Ishikawa (cell line): ENCODE measurements at regions not wholly inside any gene's neighbourhood (a gene's known extent, or its start where the extent isn't known, plus 50 kb on each side); places are given as distances from the start of the nearest gene placed in this dataset.

ENCODE experiments used
- CEBPB ChIP-seq: IDR thresholded peaks from 2 replicates; pipeline ENCODE4 v1.6.1; 2012
- CREB1 ChIP-seq: IDR thresholded peaks from 2 replicates; pipeline ENCODE4 v1.6.1; 2012; ENCODE audit warnings: low read depth
- EGR1 ChIP-seq: IDR thresholded peaks from 2 replicates; pipeline ENCODE4 v1.6.1; 2012
- EP300 ChIP-seq: IDR thresholded peaks from 2 replicates; pipeline ENCODE4 v1.6.1; 2012; ENCODE audit warnings: borderline replicate concordance
- FOXM1 ChIP-seq: IDR thresholded peaks from 2 replicates; pipeline ENCODE4 v1.6.1; 2012; ENCODE audit warnings: low read depth, borderline replicate concordance
- NFIC ChIP-seq: IDR thresholded peaks from 2 replicates; pipeline ENCODE4 v1.6.1; 2012
- RAD21 ChIP-seq: IDR thresholded peaks from 2 replicates; pipeline ENCODE4 v1.6.1; 2012; ENCODE audit warnings: low read depth
- REST ChIP-seq: IDR thresholded peaks from 2 replicates; pipeline ENCODE4 v1.6.1; 2012; ENCODE audit warnings: low read depth, mild to moderate bottlenecking
- TAF1 ChIP-seq: IDR thresholded peaks from 2 replicates; pipeline ENCODE4 v1.6.1; 2012; ENCODE audit warnings: low read depth, mild to moderate bottlenecking
- TCF12 ChIP-seq: IDR thresholded peaks from 2 replicates; pipeline ENCODE4 v1.6.1; 2012; ENCODE audit warnings: low read depth
- TEAD4 ChIP-seq: IDR thresholded peaks from 2 replicates; pipeline ENCODE4 v1.6.1; 2012
- USF1 ChIP-seq: IDR thresholded peaks from 2 replicates; pipeline ENCODE4 v1.6.1; 2012
- YY1 ChIP-seq: IDR thresholded peaks from 2 replicates; pipeline ENCODE4 v1.6.1; 2012; ENCODE audit warnings: low read depth
- ZBTB7A ChIP-seq: IDR thresholded peaks from 2 replicates; pipeline ENCODE4 v1.6.1; 2012; ENCODE audit warnings: low read depth
- TF ChIP-seq, protein P1 (sequence below): IDR thresholded peaks from 2 replicates; pipeline ENCODE4 v1.6.1; 2012

DNA sequence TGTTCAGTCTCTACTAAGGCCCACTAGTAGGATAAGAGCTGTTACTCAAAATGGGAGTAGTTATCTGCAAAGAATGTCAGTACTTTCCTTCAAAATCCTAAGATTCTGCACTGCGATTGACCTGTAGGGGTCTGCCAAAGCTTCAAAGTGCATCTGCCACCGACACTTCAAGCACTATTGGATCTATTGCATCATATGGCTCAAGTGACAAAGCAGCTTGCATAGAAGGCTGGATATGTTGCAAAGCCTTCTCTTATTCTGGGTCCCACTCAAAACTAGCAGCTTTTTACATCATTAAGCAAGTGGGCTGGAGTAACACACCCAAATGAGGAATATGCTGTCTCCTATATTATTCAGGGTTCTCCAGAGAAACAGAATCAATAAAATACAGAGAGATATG, 115.4 kb upstream of the EMCN start:
- no peak for TF ChIP-seq ZBTB7A
- TF ChIP-seq, protein P1, sequence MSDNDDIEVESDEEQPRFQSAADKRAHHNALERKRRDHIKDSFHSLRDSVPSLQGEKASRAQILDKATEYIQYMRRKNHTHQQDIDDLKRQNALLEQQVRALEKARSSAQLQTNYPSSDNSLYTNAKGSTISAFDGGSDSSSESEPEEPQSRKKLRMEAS = no peak
- no peak for TF ChIP-seq RAD21
- TF ChIP-seq EGR1 = no peak
- no peak for TF ChIP-seq YY1

GRCh38 chr4:100632163-100632562, 114.3 kb upstream of the EMCN start:
- no peak for TF ChIP-seq CEBPB
- no peak for TF ChIP-seq TCF12
- TF ChIP-seq NFIC = no peak
- no peak for TF ChIP-seq ZBTB7A
- TF ChIP-seq, protein P1 = no peak
- no peak for TF ChIP-seq TEAD4

- no peak for TF ChIP-seq TAF1
- no peak for TF ChIP-seq RAD21
- no peak for TF ChIP-seq REST
- no peak for TF ChIP-seq TEAD4
- no peak for TF ChIP-seq CEBPB
- TF ChIP-seq, protein P1 = no peak
- TF ChIP-seq TCF12 = no peak
- no peak for TF ChIP-seq FOXM1
- no peak for TF ChIP-seq ZBTB7A
- no peak for TF ChIP-seq USF1
- TF ChIP-seq YY1 = no peak
- TF ChIP-seq CREB1 = no peak
- no peak for TF ChIP-seq EGR1
- TF ChIP-seq EP300 = no peak
- no peak for TF ChIP-seq NFIC
Observed at GRCh38 chr4:100631281-100631968, 113.6 kb upstream of the EMCN start.

GRCh38 chr4:100630341-100630740, 112.5 kb upstream of the EMCN start:
- TF ChIP-seq FOXM1 (no peak), EGR1 (no peak), TAF1 (no peak), NFIC (no peak), EP300 (no peak), YY1 (no peak), TEAD4 (no peak), TCF12 (no peak), USF1 (no peak), CEBPB (no peak), ZBTB7A (no peak), RAD21 (no peak), REST (no peak)
- TF ChIP-seq, protein P1 = no peak

DNA sequence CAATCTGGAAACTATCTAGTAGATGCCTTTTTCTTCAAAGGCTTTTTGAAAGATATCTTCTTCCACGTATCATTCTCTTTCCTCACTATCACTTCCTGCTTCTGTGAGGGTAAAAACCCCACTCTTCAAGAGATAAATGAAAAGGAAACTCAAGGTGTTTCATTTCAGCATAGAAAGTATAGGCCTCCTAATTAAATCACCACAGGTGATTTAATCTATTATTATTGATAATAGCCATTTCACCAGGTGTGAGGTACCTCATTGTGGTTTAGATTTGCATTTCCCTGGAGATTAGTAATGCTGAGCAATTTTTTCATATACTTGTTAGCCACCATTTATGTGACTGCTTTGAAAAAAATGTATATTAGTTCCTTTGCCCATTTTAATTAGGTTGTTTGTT, 92.0 kb upstream of the EMCN start:
- no peak for TF ChIP-seq RAD21
- TF ChIP-seq EGR1 = no peak
- TF ChIP-seq TAF1 = no peak
- TF ChIP-seq TCF12 = no peak

- TF ChIP-seq ZBTB7A (no peak), USF1 (no peak), CEBPB (no peak), FOXM1 (no peak), NFIC (no peak), TEAD4 (no peak), CREB1 (no peak), REST (no peak), TAF1 (no peak), YY1 (no peak)
- TF ChIP-seq, protein P1 = no peak
Observed at GRCh38 chr4:100605144-100605543, 87.3 kb upstream of the EMCN start.
